Stomach (tissue), 8 donors: ENCODE measurements at regions not wholly inside any gene's neighbourhood (a gene's known extent, or its start where the extent isn't known, plus 50 kb on each side); places are given as distances from the start of the nearest gene placed in this dataset.
"Not testable (repeated sequence)": the region's sequence is repeated elsewhere in the genome, so short reads cannot be mapped to it uniquely, and the experiment has no call there.

Source experiments
- DNase-seq, 2 donors: peaks; one replicate each; pipeline versions ENCODE4 v3.0.0 to v3.0.0-alpha.2; 2013 to 2019
- H3K27ac ChIP-seq, 5 donors: fragments of 200-600 bp in 4 of 5; sonication (generic) in 4 of 5; one replicate each; pipeline ENCODE4 v1.5.1; 2013 to 2019; ENCODE audit warnings: mild to moderate bottlenecking in 1 of 5, moderate library complexity in 1 of 5
- H3K27me3 ChIP-seq, 3 donors: fragments of 200-600 bp; sonication (generic); one replicate each; pipeline ENCODE4 v1.5.1; 2017 to 2019; ENCODE audit warnings: mixed run types in 1 of 3
- H3K36me3 ChIP-seq, 4 donors: fragments of 200-600 bp; sonication (generic); 1 replicate in 3 of 4; 2 replicates in 1 of 4; pipeline ENCODE4 v1.5.1; 2016 to 2019
- H3K4me1 ChIP-seq, 4 donors: fragments of 200-600 bp; sonication (generic); one replicate each; pipeline ENCODE4 v1.5.1; 2016 to 2019
- H3K4me3 ChIP-seq, 4 donors: fragments of 200-600 bp; sonication (generic) in 3 of 4; one replicate each; pipeline ENCODE4 v1.5.1; 2016 to 2019; ENCODE audit warnings: mild to moderate bottlenecking in 1 of 4
- H3K9me3 ChIP-seq, 4 donors: fragments of 200-600 bp; sonication (generic); one replicate each; pipeline ENCODE4 v1.5.1; 2016 to 2019
- CTCF ChIP-seq, 7 experiments: fragments of 450-650 bp in 4 of 7; fragments of 200-600 bp in 3 of 7; sonication (generic) in 3 of 7; IDR thresholded peaks; one replicate each; pipeline ENCODE4 v1.5.1; 2016 to 2019; ENCODE audit warnings: antibody characterized with exemption in 7 of 7, control low read depth in 2 of 7, mild to moderate bottlenecking in 1 of 7
- EP300 ChIP-seq: sonication (generic); formaldehyde crosslinking; IDR thresholded peaks from one replicate; pipeline ENCODE4 v1.6.1; 2017; ENCODE audit warnings: antibody characterized with exemption
- POLR2A ChIP-seq, 4 donors: fragments of 450-650 bp; IDR thresholded peaks; one replicate each; pipeline ENCODE4 v1.6.1; 2016; ENCODE audit warnings: antibody characterized with exemption in 4 of 4, control low read depth in 2 of 4, mild to moderate bottlenecking in 1 of 4, moderate library complexity in 1 of 4
- POLR2AphosphoS5 ChIP-seq, 3 donors: sonication (generic); formaldehyde crosslinking; IDR thresholded peaks; one replicate each; pipeline ENCODE4 v1.6.1; 2016; ENCODE audit warnings: antibody characterized with exemption in 3 of 3
- WGBS, 5 donors: extraction: QIAGEN DNeasy Blood & Tissue Kit in 3 of 5; methylation state at CpG; one replicate each; pipeline versions ENCODE4 v1.1.5 to v1.1.7; 2013 to 2018; 5-methylcytosine and 5-hydroxymethylcytosine counted together
- intact Hi-C: fragments of 100-400 bp; cut with DNase I; formaldehyde crosslinking; loops from one replicate; pipeline ENCODE4 v1.15.1; 2023; ENCODE audit warnings: low total_unique reads
- donor health status: healthy with polysubstance abuse.
- donor health status: Bipolar disorder and iron deficiency.
- donor health status: healthy.

GRCh38 chr6:130644175-130644574, 183.0 kb upstream of the SMLR1 start:
- H3K9me3 ChIP-seq = peaks cover 0 to 27% (median 11%) of the 10 kb centered on the region in 4 donors
- H3K27me3 ChIP-seq = no peaks in the 10 kb centered on the region
- no peaks in the 10 kb centered on the region for H3K4me1 ChIP-seq
- intact Hi-C loops = no loop called here
- no peak for DNase-seq
- TF ChIP-seq EP300 (no peak), CTCF (IDR thresholded peaks at IDR 0.05) (no peak), POLR2AphosphoS5 (IDR thresholded peaks at IDR 0.05) (no peak), POLR2A (IDR thresholded peaks at IDR 0.05) (no peak)
- H3K36me3 ChIP-seq = no peaks in the 10 kb centered on the region
- 91 to 99% (median 97%) methylated on average over 2 of the region's 2 CpGs for WGBS, 5 donors
- no peak overlapping the region for H3K4me3 ChIP-seq
- H3K27ac ChIP-seq = no peak overlapping the region

GRCh38 chr6:130644769-130645168, 182.4 kb upstream of the SMLR1 start:
- peaks cover 0 to 27% (median 11%) of the 10 kb centered on the region in 4 donors for H3K9me3 ChIP-seq
- 84 to 96% (median 89%) methylated on average over 3 of the region's 3 CpGs for WGBS, 5 donors
- intact Hi-C loops = not testable (repeated sequence)

GRCh38 chr6:130647246-130647645, 180.0 kb upstream of the SMLR1 start:
- Histone ChIP-seq H3K27me3 (no peaks in the 10 kb centered on the region), H3K9me3 (peaks cover 0 to 27% (median 11%) of the 10 kb centered on the region in 4 donors), H3K4me1 (no peaks in the 10 kb centered on the region), H3K4me3 (no peak overlapping the region), H3K27ac (no peak overlapping the region), H3K36me3 (no peaks in the 10 kb centered on the region)
- TF ChIP-seq EP300 = no peak
- no peak for TF ChIP-seq CTCF (IDR thresholded peaks at IDR 0.05)
- no peak for DNase-seq
- intact Hi-C loops = no loop called here

More at GRCh38 chr6:130644769-130645168, 182.4 kb upstream of the SMLR1 start:
- H3K4me3 ChIP-seq, H3K27ac ChIP-seq, H3K4me1 ChIP-seq, H3K27me3 ChIP-seq, DNase-seq, H3K36me3 ChIP-seq: not testable (repeated sequence)

DNA sequence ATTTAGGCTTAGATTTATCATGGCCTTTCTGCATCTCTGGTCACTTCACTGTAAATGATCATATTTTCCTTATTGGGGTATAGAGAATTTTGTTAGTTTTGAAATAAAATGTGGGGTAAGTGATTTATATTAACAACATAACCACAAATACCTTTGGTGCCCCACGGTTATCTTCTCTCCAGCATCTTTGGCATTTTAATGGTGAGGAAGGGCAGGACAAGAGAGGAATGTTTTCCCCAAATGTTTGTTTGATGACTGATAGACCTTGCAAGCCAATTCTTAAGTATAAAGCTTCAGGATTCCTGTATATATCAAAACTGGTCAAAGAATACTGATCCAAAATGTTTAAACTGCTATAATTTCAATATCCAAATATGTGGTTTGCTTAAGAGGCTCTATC, 171.6 kb upstream of the SMLR1 start:
- H3K9me3 ChIP-seq = no peaks in the 10 kb centered on the region
- no peak for DNase-seq
- no peak overlapping the region for H3K27ac ChIP-seq
- 77 to 90% (median 87%) methylated on average over 1 of the region's 1 CpG for WGBS, 5 donors
- no peak overlapping the region for H3K4me3 ChIP-seq
- no peak for TF ChIP-seq POLR2AphosphoS5 (IDR thresholded peaks at IDR 0.05)
- no peak for TF ChIP-seq POLR2A (IDR thresholded peaks at IDR 0.05)
- no peak for TF ChIP-seq EP300
- TF ChIP-seq CTCF (IDR thresholded peaks at IDR 0.05) = no peak
- H3K36me3 ChIP-seq = no peaks in the 10 kb centered on the region
- H3K4me1 ChIP-seq = no peaks in the 10 kb centered on the region
- intact Hi-C loops = no loop called here
- no peaks in the 10 kb centered on the region for H3K27me3 ChIP-seq

DNA sequence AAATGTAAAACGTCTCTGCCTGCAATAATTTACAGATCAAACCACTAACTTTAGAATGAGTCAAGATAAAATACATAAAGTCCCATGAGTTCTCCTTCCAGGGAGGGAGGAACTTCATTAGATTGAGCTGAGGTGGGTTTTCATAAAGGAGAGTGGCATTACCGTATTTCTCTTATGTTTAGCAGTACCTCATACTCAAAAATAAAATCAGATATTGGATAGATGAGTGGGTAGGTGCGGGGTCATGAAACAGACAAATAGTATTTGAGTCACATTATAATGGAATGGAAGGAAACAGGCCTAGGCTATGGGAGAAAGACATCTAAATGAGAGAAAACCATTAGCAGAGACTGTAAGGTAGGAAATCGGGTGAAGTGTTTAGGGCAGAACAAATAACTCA, 166.1 kb upstream of the SMLR1 start:
- Histone ChIP-seq H3K27ac (no peak overlapping the region), H3K36me3 (no peaks in the 10 kb centered on the region), H3K4me3 (no peak overlapping the region), H3K27me3 (no peaks in the 10 kb centered on the region), H3K4me1 (no peaks in the 10 kb centered on the region), H3K9me3 (no peaks in the 10 kb centered on the region)
- 74 to 82% (median 78%) methylated on average over 4 of the region's 4 CpGs for WGBS, 5 donors
- no peak for DNase-seq
- no peak for TF ChIP-seq POLR2AphosphoS5 (IDR thresholded peaks at IDR 0.05)
- no peak for TF ChIP-seq POLR2A (IDR thresholded peaks at IDR 0.05)
- no peak for TF ChIP-seq EP300
- TF ChIP-seq CTCF (IDR thresholded peaks at IDR 0.05) = no peak
- intact Hi-C loops = no loop called here
